ENCODE measurements at regions not wholly inside any gene's neighbourhood (a gene's known extent, or its start where the extent isn't known, plus 50 kb on each side); places are given as distances from the start of the nearest gene placed in this dataset.

- no peak overlapping the region for H3K4me3 ChIP-seq
- no peak for TF ChIP-seq CTCF (IDR thresholded peaks at IDR 0.05)
- no peaks in the 10 kb centered on the region for H3K36me3 ChIP-seq
- H3K4me1 ChIP-seq = no peaks in the 10 kb centered on the region
- no peak overlapping the region for H3K27ac ChIP-seq
- peak; percentile 7 to 38 for DNase-seq
- peaks cover 0 to 5% (median 2%) of the 10 kb centered on the region in 3 donors for H3K9me3 ChIP-seq
- H3K27me3 ChIP-seq = peaks cover 0 to 18% of the 10 kb centered on the region in 2 donors
- intact Hi-C loops (cut with DNase I; ENCODE audit: low total_unique reads) = no loop called here
These were observed 77.4 kb upstream of the IQSEC1 start for GRCh38 chr3:13150624-13151023.

- no peaks in the 10 kb centered on the region for H3K36me3 ChIP-seq
- intact Hi-C loops (cut with DNase I; ENCODE audit: low total_unique reads) = no loop called here
- TF ChIP-seq CTCF (IDR thresholded peaks at IDR 0.05) = no peak
- H3K27ac ChIP-seq = no peak overlapping the region
- no peaks in the 10 kb centered on the region for H3K4me1 ChIP-seq
- peaks cover 0 to 21% of the 10 kb centered on the region in 2 donors for H3K27me3 ChIP-seq
- DNase-seq = peak; percentile 10 to 33
- no peaks in the 10 kb centered on the region for H3K9me3 ChIP-seq
- H3K4me3 ChIP-seq = no peak overlapping the region
These were observed 76.3 kb upstream of the IQSEC1 start for GRCh38 chr3:13149330-13150108.

GRCh38 chr3:13148561-13149329, 75.5 kb upstream of the IQSEC1 start:
- no peaks in the 10 kb centered on the region for H3K36me3 ChIP-seq
- intact Hi-C loops (cut with DNase I; ENCODE audit: low total_unique reads) = no loop called here
- H3K4me1 ChIP-seq = no peaks in the 10 kb centered on the region
- H3K27ac ChIP-seq = no peak overlapping the region
- H3K4me3 ChIP-seq = no peak overlapping the region
- no peaks in the 10 kb centered on the region for H3K9me3 ChIP-seq
- peaks cover 0 to 25% of the 10 kb centered on the region in 2 donors for H3K27me3 ChIP-seq
- peak; percentile 17 to 47 for DNase-seq
- no peak for TF ChIP-seq CTCF (IDR thresholded peaks at IDR 0.05)

GRCh38 chr3:13148126-13148525, 74.9 kb upstream of the IQSEC1 start:
- Histone ChIP-seq H3K27ac (no peak overlapping the region), H3K4me1 (no peaks in the 10 kb centered on the region), H3K36me3 (no peaks in the 10 kb centered on the region), H3K9me3 (no peaks in the 10 kb centered on the region), H3K27me3 (peaks cover 0 to 22% of the 10 kb centered on the region in 2 donors), H3K4me3 (no peak overlapping the region)
- intact Hi-C loops (cut with DNase I; ENCODE audit: low total_unique reads) = no loop called here
- DNase-seq = peak in 1 of 2 donors; percentile 32
- no peak for TF ChIP-seq CTCF (IDR thresholded peaks at IDR 0.05)

GRCh38 chr3:13147344-13147743, 74.1 kb upstream of the IQSEC1 start:
- H3K4me1 ChIP-seq = no peaks in the 10 kb centered on the region
- no peaks in the 10 kb centered on the region for H3K9me3 ChIP-seq
- peaks cover 0 to 22% of the 10 kb centered on the region in 2 donors for H3K27me3 ChIP-seq
- H3K27ac ChIP-seq = no peak overlapping the region
- DNase-seq = no peak
- no peak overlapping the region for H3K4me3 ChIP-seq
- intact Hi-C loops (cut with DNase I; ENCODE audit: low total_unique reads) = no loop called here
- H3K36me3 ChIP-seq = no peaks in the 10 kb centered on the region
- no peak for TF ChIP-seq CTCF (IDR thresholded peaks at IDR 0.05)

All from tibial artery (tissue), 4 donors.